PFSK-1 (cell line): ENCODE measurements at regions not wholly inside any gene's neighbourhood (a gene's known extent, or its start where the extent isn't known, plus 50 kb on each side); places are given as distances from the start of the nearest gene placed in this dataset.

Experiments used
- POLR2AphosphoS5 ChIP-seq: IDR thresholded peaks from 2 replicates; pipeline ENCODE4 v1.6.1; 2012; ENCODE audit warnings: low read depth, mild to moderate bottlenecking, control low read depth, low read length, moderate library complexity
- REST ChIP-seq, 2 experiments: IDR thresholded peaks; 2 replicates each; pipeline versions ENCODE4 v1.6.1 to v1.8.0; 2011 to 2012; ENCODE audit warnings: low read depth in 2 of 2, low read length in 2 of 2, control low read depth in 1 of 2, inconsistent platforms in 1 of 2, mild to moderate bottlenecking in 1 of 2, moderate library complexity in 1 of 2; ENCODE audit not compliant: insufficient read depth in 1 of 2
- SIN3A ChIP-seq: IDR thresholded peaks from 2 replicates; pipeline ENCODE4 v1.6.1; 2012; ENCODE audit warnings: mild to moderate bottlenecking, low read length, moderate library complexity, borderline replicate concordance; ENCODE audit not compliant: insufficient read depth
- TAF1 ChIP-seq: IDR thresholded peaks from 2 replicates; pipeline ENCODE4 v1.6.1; 2012; ENCODE audit warnings: low read length, control low read depth, borderline replicate concordance; ENCODE audit not compliant: insufficient read depth

GRCh38 chr1:101116006-101116405, 90.4 kb upstream of the DPH5 start:
- no peak for TF ChIP-seq TAF1
- no peak for TF ChIP-seq SIN3A
- TF ChIP-seq POLR2AphosphoS5, result no peak
- TF ChIP-seq REST (IDR thresholded peaks at IDR 0.05; ENCODE audit: insufficient read depth in 1 of 2, low read depth in 2 of 2, low read length in 2 of 2), result no peak
